ENCODE measurements at regions not wholly inside any gene's neighbourhood (a gene's known extent, or its start where the extent isn't known, plus 50 kb on each side); places are given as distances from the start of the nearest gene placed in this dataset.

DNA sequence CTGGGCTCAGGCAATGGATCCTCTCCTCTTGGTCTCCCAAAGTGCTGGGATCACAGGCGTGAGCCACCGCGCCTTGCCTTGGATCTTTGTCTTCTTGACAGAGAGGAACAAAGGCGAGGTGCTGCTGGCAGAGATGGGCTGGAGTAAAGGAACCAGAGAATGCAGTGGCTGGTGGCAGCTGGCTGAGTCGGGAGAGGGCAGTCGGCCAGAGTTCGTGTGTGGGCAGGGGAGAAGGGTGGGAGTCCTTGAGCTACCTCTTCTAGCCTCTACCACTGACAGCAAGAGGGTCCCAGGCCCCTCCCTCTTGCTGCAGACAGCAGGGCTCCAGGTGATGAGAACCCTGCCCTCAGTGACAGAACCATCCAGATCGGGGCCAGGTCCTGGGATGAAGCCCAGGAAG is 86.2 kb upstream of the LINC01488 start:
- DNase-seq (no peak), ATAC-seq (ENCODE audit: low read depth in 2 of 2) (no peak)
- Mint-ChIP-seq H3K9me3 (peaks cover 0 to 8% (median 2%) of the 10 kb centered on the region in 7 donors), H3K27ac (peak overlapping the region in 1 of 6 donors; percentile 82), H3K36me3 (no peaks in the 10 kb centered on the region), H3K4me3 (no peak overlapping the region), H3K4me1 (peaks cover 0 to 4% (median 0%) of the 10 kb centered on the region in 3 donors), H3K27me3 (peaks cover 0 to 16% (median 0%) of the 10 kb centered on the region in 3 donors)

- Mint-ChIP-seq H3K4me1 (peaks cover 3 to 6% (median 6%) of the 10 kb centered on the region in 3 donors), H3K27ac (peak overlapping the region in 1 of 6 donors; percentile 51), H3K9me3 (peaks cover 0 to 8% (median 3%) of the 10 kb centered on the region in 7 donors), H3K27me3 (peaks cover 0 to 9% (median 0%) of the 10 kb centered on the region in 3 donors), H3K4me3 (no peak overlapping the region), H3K36me3 (no peaks in the 10 kb centered on the region)
- ATAC-seq (ENCODE audit: low read depth in 2 of 2) (no peak), DNase-seq (no peak)
These were observed 85.2 kb upstream of the LINC01488 start for GRCh38 chr11:69396051-69396947.

- peaks cover 0 to 8% (median 0%) of the 10 kb centered on the region in 3 donors for H3K27me3 Mint-ChIP-seq
- DNase-seq (no peak), ATAC-seq (ENCODE audit: low read depth in 2 of 2) (no peak)
- H3K4me3 Mint-ChIP-seq: no peak overlapping the region
- peaks cover 0 to 8% (median 3%) of the 10 kb centered on the region in 7 donors for H3K9me3 Mint-ChIP-seq
- H3K27ac Mint-ChIP-seq: peak overlapping the region in 1 of 6 donors; percentile 56
- no peaks in the 10 kb centered on the region for H3K36me3 Mint-ChIP-seq
- H3K4me1 Mint-ChIP-seq: peaks cover 9 to 12% (median 12%) of the 10 kb centered on the region in 3 donors
These were observed 84.5 kb upstream of the LINC01488 start for GRCh38 chr11:69396948-69397307.

GRCh38 chr11:69397732-69398131 is 83.7 kb upstream of the LINC01488 start:
- ATAC-seq (ENCODE audit: low read depth in 2 of 2) (no peak), DNase-seq (no peak)
- Mint-ChIP-seq H3K4me1 (peaks cover 13 to 19% (median 18%) of the 10 kb centered on the region in 3 donors), H3K27me3 (peaks cover 0 to 6% (median 0%) of the 10 kb centered on the region in 3 donors), H3K9me3 (peaks cover 3 to 8% (median 5%) of the 10 kb centered on the region in 7 donors), H3K4me3 (no peak overlapping the region), H3K27ac (no peak overlapping the region), H3K36me3 (peaks cover 0 to 4% of the 10 kb centered on the region in 2 donors)

- ATAC-seq (ENCODE audit: low read depth in 2 of 2) (no peak), DNase-seq (no peak)
- peaks cover 7 to 14% (median 12%) of the 10 kb centered on the region in 7 donors for H3K9me3 Mint-ChIP-seq
- peaks cover 0 to 4% (median 0%) of the 10 kb centered on the region in 3 donors for H3K27me3 Mint-ChIP-seq
- peak overlapping the region in 1 of 8 donors; percentile 32 for H3K4me3 Mint-ChIP-seq
- H3K27ac Mint-ChIP-seq: peak overlapping the region in 2 of 6 donors; percentile 70 to 79
- H3K4me1 Mint-ChIP-seq: peaks cover 13 to 22% (median 18%) of the 10 kb centered on the region in 3 donors
- peaks cover 6 to 11% of the 10 kb centered on the region in 2 donors for H3K36me3 Mint-ChIP-seq
These were observed 82.7 kb upstream of the LINC01488 start for GRCh38 chr11:69398529-69399492.

DNA sequence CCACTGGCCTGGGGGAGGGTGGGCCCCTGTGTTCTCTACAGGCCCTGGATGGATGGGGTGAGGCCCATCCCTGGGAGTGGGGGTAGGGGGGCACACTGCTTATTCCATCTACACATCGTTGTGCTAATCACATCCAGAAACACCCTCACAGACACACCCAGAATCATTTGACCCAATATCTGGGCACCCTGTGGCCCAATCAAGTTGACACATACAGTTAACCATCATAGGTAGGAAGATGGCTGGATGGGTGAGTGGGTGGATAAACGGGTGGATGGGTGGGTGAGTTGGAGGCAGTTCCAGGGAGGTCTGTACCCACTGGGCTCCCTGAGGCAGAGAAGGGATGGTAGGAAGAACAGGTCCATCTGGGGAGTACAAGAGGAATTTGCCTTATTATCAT is 81.3 kb upstream of the LINC01488 start:
- Mint-ChIP-seq H3K27ac (no peak overlapping the region), H3K4me1 (peaks cover 13 to 22% (median 18%) of the 10 kb centered on the region in 3 donors), H3K36me3 (peaks cover 6 to 11% of the 10 kb centered on the region in 2 donors), H3K27me3 (peaks cover 0 to 4% (median 0%) of the 10 kb centered on the region in 3 donors), H3K9me3 (peaks cover 7 to 14% (median 12%) of the 10 kb centered on the region in 7 donors), H3K4me3 (peak overlapping the region in 2 of 8 donors; percentile 9 to 65)
- ATAC-seq (ENCODE audit: low read depth in 2 of 2) (no peak), DNase-seq (no peak)

DNA sequence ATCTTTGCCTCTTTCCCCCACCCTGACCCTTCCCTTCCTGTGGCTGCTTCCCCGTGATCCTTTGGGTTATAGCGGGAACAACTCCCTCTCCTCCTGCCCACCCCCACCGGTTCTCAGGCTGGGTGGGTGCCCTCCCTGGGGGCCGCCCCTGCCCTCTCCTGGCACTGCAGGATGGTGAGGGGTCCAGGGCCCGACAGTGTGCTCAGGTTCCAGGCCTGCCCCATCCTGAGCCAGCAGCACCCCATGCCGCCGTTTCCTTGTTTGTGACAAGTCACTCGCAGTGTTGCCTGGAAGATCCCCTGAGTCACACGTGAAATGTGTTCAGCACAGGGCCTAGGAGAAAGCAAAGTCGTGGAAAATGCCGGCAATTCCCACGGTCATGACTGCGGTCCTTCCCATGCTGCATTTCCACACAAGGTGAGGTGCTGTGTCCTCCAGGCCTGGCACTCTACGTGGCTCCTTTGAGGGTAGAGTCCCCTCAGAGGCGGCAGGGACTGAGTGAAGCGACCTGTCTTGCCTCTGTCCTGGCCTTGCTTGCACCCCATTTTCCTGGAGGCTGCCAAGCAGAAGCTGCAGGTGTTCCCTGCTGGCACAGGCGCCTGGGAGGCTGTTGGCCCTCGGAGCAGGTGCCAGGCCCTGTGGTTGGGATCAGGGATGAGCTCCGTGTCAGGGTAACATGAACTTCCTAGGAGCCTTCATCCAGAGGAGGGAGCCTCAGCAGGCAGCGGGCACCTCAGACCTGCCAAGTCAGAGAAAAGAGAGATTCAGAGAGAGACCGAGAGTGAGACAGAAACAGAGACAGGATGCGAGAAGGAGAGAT is 80.5 kb upstream of the LINC01488 start:
- Mint-ChIP-seq H3K36me3 (peaks cover 6 to 11% of the 10 kb centered on the region in 2 donors), H3K4me3 (peak overlapping the region in 1 of 8 donors; percentile 7), H3K4me1 (peaks cover 13 to 22% (median 18%) of the 10 kb centered on the region in 3 donors), H3K27ac (peak overlapping the region in 4 of 6 donors; percentile 11 to 89 (median 46)), H3K27me3 (peaks cover 0 to 4% (median 0%) of the 10 kb centered on the region in 3 donors), H3K9me3 (peaks cover 7 to 16% (median 13%) of the 10 kb centered on the region in 7 donors)
- ATAC-seq (ENCODE audit: low read depth in 2 of 2) (no peak), DNase-seq (no peak)

DNA sequence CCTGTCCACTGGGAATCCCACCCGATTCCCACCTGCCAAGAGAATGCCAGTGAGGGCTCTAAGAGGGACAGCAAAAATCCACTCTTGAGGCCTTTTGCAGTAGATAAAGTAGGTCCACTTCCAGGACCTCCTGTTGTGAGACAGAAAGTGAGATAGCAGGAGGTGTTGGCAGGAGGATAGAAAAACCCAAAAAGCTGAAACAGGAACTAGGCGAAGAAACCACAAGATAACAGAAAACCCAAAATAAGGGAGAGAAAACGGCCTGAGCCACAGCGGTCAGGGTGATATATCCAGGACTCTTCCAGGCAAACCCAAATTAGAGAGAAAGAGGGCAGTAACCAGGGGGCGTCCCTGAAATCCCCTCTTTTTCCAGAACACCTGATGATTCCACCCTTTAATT is 79.7 kb upstream of the LINC01488 start:
- Mint-ChIP-seq H3K36me3 (peaks cover 6 to 11% of the 10 kb centered on the region in 2 donors), H3K27me3 (peaks cover 0 to 4% (median 0%) of the 10 kb centered on the region in 3 donors), H3K27ac (peak overlapping the region; percentile 11 to 89 (median 58)), H3K4me3 (peak overlapping the region in 2 of 8 donors; percentile 30 to 56), H3K9me3 (peaks cover 7 to 17% (median 13%) of the 10 kb centered on the region in 7 donors), H3K4me1 (peaks cover 13 to 22% (median 18%) of the 10 kb centered on the region in 3 donors)
- ATAC-seq (ENCODE audit: low read depth in 2 of 2): no peak
- DNase-seq: no peak

- H3K4me3 Mint-ChIP-seq: peak overlapping the region in 1 of 8 donors; percentile 30
- H3K27ac Mint-ChIP-seq: peak overlapping the region in 3 of 6 donors; percentile 56 to 89 (median 76)
- no peak for ATAC-seq (ENCODE audit: low read depth in 2 of 2)
- H3K9me3 Mint-ChIP-seq: peaks cover 7 to 17% (median 13%) of the 10 kb centered on the region in 7 donors
- peaks cover 13 to 22% (median 18%) of the 10 kb centered on the region in 3 donors for H3K4me1 Mint-ChIP-seq
- H3K27me3 Mint-ChIP-seq: peaks cover 0 to 4% (median 0%) of the 10 kb centered on the region in 3 donors
- DNase-seq: no peak
- peaks cover 6 to 11% of the 10 kb centered on the region in 2 donors for H3K36me3 Mint-ChIP-seq
These were observed 79.1 kb upstream of the LINC01488 start for GRCh38 chr11:69402251-69402887.

GRCh38 chr11:69403556-69404215 is 77.8 kb upstream of the LINC01488 start:
- Mint-ChIP-seq H3K4me3 (peak overlapping the region in 1 of 8 donors; percentile 16), H3K36me3 (peaks cover 6 to 11% of the 10 kb centered on the region in 2 donors), H3K4me1 (peaks cover 13 to 22% (median 14%) of the 10 kb centered on the region in 3 donors), H3K9me3 (peaks cover 7 to 17% (median 13%) of the 10 kb centered on the region in 7 donors), H3K27ac (no peak overlapping the region), H3K27me3 (peaks cover 0 to 5% (median 4%) of the 10 kb centered on the region in 3 donors)
- DNase-seq: no peak
- no peak for ATAC-seq (ENCODE audit: low read depth in 2 of 2)

GRCh38 chr11:69406060-69406459 is 75.4 kb upstream of the LINC01488 start:
- ATAC-seq (ENCODE audit: low read depth in 2 of 2) (no peak), DNase-seq (no peak)
- H3K9me3 Mint-ChIP-seq: peaks cover 4 to 17% (median 8%) of the 10 kb centered on the region in 7 donors
- H3K36me3 Mint-ChIP-seq: peaks cover 6 to 11% of the 10 kb centered on the region in 2 donors
- H3K4me3 Mint-ChIP-seq: no peak overlapping the region
- H3K4me1 Mint-ChIP-seq: peaks cover 18 to 22% (median 19%) of the 10 kb centered on the region in 3 donors
- H3K27me3 Mint-ChIP-seq: peaks cover 4 to 15% (median 11%) of the 10 kb centered on the region in 3 donors
- H3K27ac Mint-ChIP-seq: no peak overlapping the region

Measured in naive B cell (primary cell).